Loucy (cell line): ENCODE measurements at regions not wholly inside any gene's neighbourhood (a gene's known extent, or its start where the extent isn't known, plus 50 kb on each side); places are given as distances from the start of the nearest gene placed in this dataset.

Experiments
- H2AFZ ChIP-seq: fragments of 200-600 bp; sonication (generic); 2 replicates; pipeline ENCODE4 v1.6.0; 2016; ENCODE audit warnings: antibody characterized with exemption, mild to moderate bottlenecking, low read length, moderate library complexity
- H3F3A ChIP-seq: fragments of 200-600 bp; 2 replicates; pipeline ENCODE4 v1.6.0; 2016; ENCODE audit warnings: antibody characterized with exemption, low read depth, mild to moderate bottlenecking
- H3K27me3 ChIP-seq: fragments of 200-600 bp; sonication (generic); 2 replicates; pipeline ENCODE4 v1.6.1; 2014; ENCODE audit warnings: low read length, mild to moderate bottlenecking; ENCODE audit not compliant: insufficient read depth, poor library complexity, severe bottlenecking
- H3K36me3 ChIP-seq: fragments of 200-600 bp; sonication (generic); 2 replicates; pipeline ENCODE4 v1.6.1; 2016; ENCODE audit warnings: low read length; ENCODE audit not compliant: insufficient read depth
- H3K4me1 ChIP-seq: fragments of 200-600 bp; sonication (generic); 2 replicates; pipeline ENCODE4 v1.5.1; 2014; ENCODE audit warnings: low read length, mild to moderate bottlenecking; ENCODE audit not compliant: insufficient read depth, poor library complexity, severe bottlenecking
- H3K4me2 ChIP-seq: fragments of 200-600 bp; sonication (generic); 2 replicates; pipeline ENCODE4 v1.6.0; 2014; ENCODE audit warnings: antibody characterized with exemption, low read length, low read depth, mild to moderate bottlenecking; ENCODE audit not compliant: poor library complexity, severe bottlenecking
- H3K4me3 ChIP-seq: fragments of 200-600 bp; sonication (generic); 2 replicates; pipeline ENCODE4 v1.5.1; 2014; ENCODE audit warnings: low read length, mild to moderate bottlenecking, mixed read lengths; ENCODE audit not compliant: poor library complexity, severe bottlenecking
- H3K79me2 ChIP-seq: fragments of 200-600 bp; sonication (generic); 2 replicates; pipeline ENCODE4 v1.6.1; 2014; ENCODE audit warnings: low read length; ENCODE audit not compliant: insufficient read depth
- H3K9ac ChIP-seq: fragments of 200-600 bp; sonication (generic); 2 replicates; pipeline ENCODE4 v1.6.0; 2014; ENCODE audit warnings: mild to moderate bottlenecking, low read depth, low read length, moderate library complexity; ENCODE audit not compliant: poor library complexity, severe bottlenecking
- H3K9me2 ChIP-seq: fragments of 200-600 bp; sonication (generic); replicated peaks from 2 replicates; pipeline ENCODE4 v1.6.1; 2016; ENCODE audit warnings: low read depth, low read length, mixed read lengths
- H3K9me3 ChIP-seq: fragments of 200-600 bp; sonication (generic); 2 replicates; pipeline ENCODE4 v1.6.1; 2014; ENCODE audit warnings: mild to moderate bottlenecking, antibody characterized with exemption, low read length, low read depth; ENCODE audit not compliant: insufficient read depth
- H4K20me1 ChIP-seq: fragments of 200-600 bp; sonication (generic); 2 replicates; pipeline ENCODE4 v1.6.0; 2014; ENCODE audit warnings: antibody characterized with exemption, low read length, mild to moderate bottlenecking; ENCODE audit not compliant: insufficient read depth, poor library complexity, severe bottlenecking
- EZH2phosphoT487 ChIP-seq: fragments of 200-600 bp; IDR thresholded peaks from 2 replicates; pipeline ENCODE4 v1.6.1; 2018; ENCODE audit warnings: antibody characterized with exemption, mild to moderate bottlenecking, moderate library complexity, borderline replicate concordance
- TF ChIP-seq, protein P1 (sequence below): fragments of 200-600 bp; sonication (generic); conservative IDR thresholded peaks from 2 replicates; pipeline ENCODE4 v1.5.1; 2014; ENCODE audit warnings: mild to moderate bottlenecking, antibody characterized with exemption, low read length

DNA sequence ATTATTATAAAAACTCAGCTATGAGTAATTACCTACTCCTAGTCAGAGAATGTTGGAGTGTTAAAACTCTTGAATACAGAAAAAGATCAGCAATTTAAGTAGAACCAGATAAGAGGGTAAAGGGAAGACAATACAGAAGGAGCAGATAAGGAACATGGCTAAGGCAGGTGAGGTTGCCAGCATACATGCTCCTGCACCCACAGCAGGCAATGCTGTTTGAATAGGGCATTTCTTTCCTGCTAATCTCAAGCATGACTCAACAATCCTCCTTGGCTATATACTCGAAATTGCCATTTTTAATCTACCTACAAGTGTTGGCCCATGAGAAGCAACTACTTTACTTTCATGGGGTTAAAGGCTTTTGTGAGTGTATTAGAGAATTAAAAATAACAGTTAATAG is 494.5 kb downstream of the DIPK2A start:
- no peak overlapping the region for H3K4me2 ChIP-seq
- no peaks in the 10 kb centered on the region for H3K79me2 ChIP-seq
- H3K27me3 ChIP-seq, result no peaks in the 10 kb centered on the region
- no peak overlapping the region for H2AFZ ChIP-seq
- no peaks in the 10 kb centered on the region for H4K20me1 ChIP-seq
- H3K4me1 ChIP-seq, result no peaks in the 10 kb centered on the region
- H3K9me2 ChIP-seq, result no peaks in the 10 kb centered on the region
- H3K9me3 ChIP-seq, result no peaks in the 10 kb centered on the region
- no peak for TF ChIP-seq EZH2phosphoT487
- TF ChIP-seq, protein P1, sequence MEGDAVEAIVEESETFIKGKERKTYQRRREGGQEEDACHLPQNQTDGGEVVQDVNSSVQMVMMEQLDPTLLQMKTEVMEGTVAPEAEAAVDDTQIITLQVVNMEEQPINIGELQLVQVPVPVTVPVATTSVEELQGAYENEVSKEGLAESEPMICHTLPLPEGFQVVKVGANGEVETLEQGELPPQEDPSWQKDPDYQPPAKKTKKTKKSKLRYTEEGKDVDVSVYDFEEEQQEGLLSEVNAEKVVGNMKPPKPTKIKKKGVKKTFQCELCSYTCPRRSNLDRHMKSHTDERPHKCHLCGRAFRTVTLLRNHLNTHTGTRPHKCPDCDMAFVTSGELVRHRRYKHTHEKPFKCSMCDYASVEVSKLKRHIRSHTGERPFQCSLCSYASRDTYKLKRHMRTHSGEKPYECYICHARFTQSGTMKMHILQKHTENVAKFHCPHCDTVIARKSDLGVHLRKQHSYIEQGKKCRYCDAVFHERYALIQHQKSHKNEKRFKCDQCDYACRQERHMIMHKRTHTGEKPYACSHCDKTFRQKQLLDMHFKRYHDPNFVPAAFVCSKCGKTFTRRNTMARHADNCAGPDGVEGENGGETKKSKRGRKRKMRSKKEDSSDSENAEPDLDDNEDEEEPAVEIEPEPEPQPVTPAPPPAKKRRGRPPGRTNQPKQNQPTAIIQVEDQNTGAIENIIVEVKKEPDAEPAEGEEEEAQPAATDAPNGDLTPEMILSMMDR, result no peak
- no peaks in the 10 kb centered on the region for H3F3A ChIP-seq
- no peak overlapping the region for H3K9ac ChIP-seq
- H3K36me3 ChIP-seq, result no peaks in the 10 kb centered on the region
- H3K4me3 ChIP-seq, result no peak overlapping the region

DNA sequence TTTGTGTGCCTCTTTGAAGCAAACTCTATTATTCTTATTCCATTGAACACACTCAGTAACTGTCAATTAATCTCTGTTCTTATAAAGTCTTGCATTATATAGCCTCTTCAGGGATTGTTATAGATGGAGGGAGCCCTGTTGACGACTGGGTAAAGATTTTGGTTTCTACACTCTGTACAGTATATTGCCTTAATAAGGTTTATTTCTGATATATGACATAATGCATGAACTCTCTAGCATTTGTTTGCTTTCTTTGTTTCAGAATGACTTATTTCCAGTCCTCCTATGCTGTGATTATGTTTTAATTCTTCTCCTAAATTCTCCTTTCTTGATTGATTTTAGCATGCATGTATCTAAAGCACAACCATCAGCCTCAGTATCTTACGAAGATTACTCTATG is 494.9 kb downstream of the DIPK2A start:
- Histone ChIP-seq H3F3A (no peaks in the 10 kb centered on the region), H3K9me2 (no peaks in the 10 kb centered on the region), H3K36me3 (no peaks in the 10 kb centered on the region), H3K9ac (no peak overlapping the region), H3K4me3 (no peak overlapping the region), H3K4me2 (no peak overlapping the region), H2AFZ (no peak overlapping the region), H3K79me2 (no peaks in the 10 kb centered on the region), H3K27me3 (no peaks in the 10 kb centered on the region), H3K9me3 (no peaks in the 10 kb centered on the region), H4K20me1 (no peaks in the 10 kb centered on the region), H3K4me1 (no peaks in the 10 kb centered on the region)
- no peak for TF ChIP-seq EZH2phosphoT487
- TF ChIP-seq, protein P1, result no peak

DNA sequence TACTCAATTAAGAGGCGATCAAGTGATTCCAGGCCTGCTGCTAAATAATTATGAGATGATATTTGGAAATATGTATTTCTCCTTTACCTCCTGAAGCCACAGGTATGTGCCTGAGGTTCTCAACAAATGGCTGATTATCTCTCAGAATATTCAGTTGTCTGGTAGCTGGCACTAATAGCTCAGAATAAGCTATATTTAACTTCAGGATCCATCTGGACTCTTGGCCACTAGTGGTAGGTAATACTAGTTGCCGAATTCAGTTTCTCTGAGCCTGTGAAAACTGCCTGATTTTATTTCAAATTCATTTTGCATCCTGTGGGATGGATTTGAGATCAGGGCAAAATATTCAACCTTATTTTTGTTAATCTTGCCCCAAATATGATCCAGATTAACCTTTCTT is 499.0 kb downstream of the DIPK2A start:
- Histone ChIP-seq H3K36me3 (no peaks in the 10 kb centered on the region), H4K20me1 (no peaks in the 10 kb centered on the region), H3K4me2 (no peak overlapping the region), H2AFZ (no peak overlapping the region), H3K27me3 (no peaks in the 10 kb centered on the region), H3F3A (no peaks in the 10 kb centered on the region), H3K9me3 (no peaks in the 10 kb centered on the region), H3K9ac (no peak overlapping the region), H3K9me2 (no peaks in the 10 kb centered on the region), H3K4me1 (no peaks in the 10 kb centered on the region), H3K79me2 (no peaks in the 10 kb centered on the region), H3K4me3 (no peak overlapping the region)
- TF ChIP-seq EZH2phosphoT487, result no peak
- TF ChIP-seq, protein P1, result no peak
